ENCODE measurements at regions not wholly inside any gene's neighbourhood (a gene's known extent, or its start where the extent isn't known, plus 50 kb on each side); places are given as distances from the start of the nearest gene placed in this dataset.

GRCh38 chr2:120442923-120443571 lies 97.1 kb downstream of the INHBB start:
- peak in 10 of 35 experiments; percentile 5 to 38 (median 12) for DNase-seq
- Mint-ChIP-seq H3K27ac (no peak overlapping the region), H3K36me3 (no peaks in the 10 kb centered on the region), H3K4me3 (peak overlapping the region; percentile 60 to 74 (median 62)), H3K27me3 (peaks cover 47 to 57% of the 10 kb centered on the region in 2 donors), H3K4me1 (peaks cover 6 to 12% (median 6%) of the 10 kb centered on the region in 3 donors), H3K9me3 (no peaks in the 10 kb centered on the region)
- WGBS (ENCODE audit: insufficient coverage), result 19% methylated on average over 50 of the region's 50 CpGs
- H3K36me3 ChIP-seq (ENCODE audit: control insufficient read depth in 2 of 2, extremely low read depth in 1 of 2, insufficient read depth in 1 of 2, low read length in 1 of 2), result no peaks in the 10 kb centered on the region
- POLR2A ChIA-PET, result no interaction called here
- CTCF ChIA-PET, result interaction anchor here (0.6 kb wide), 3 partner anchors 421 to 1115 kb away, joined by 3 to 4 read pairs (median 3); no protein-coding TSS in a partner anchor
- no peaks in the 10 kb centered on the region for H3K9me3 ChIP-seq
- ATAC-seq (replicated peaks in 1 of 4), result peak; percentile 53 to 81 (median 74)
- peaks cover 16 to 64% of the 10 kb centered on the region in 2 experiments for H3K27me3 ChIP-seq (replicated peaks in 1 of 2; ENCODE audit: control insufficient read depth in 2 of 2, extremely low read depth in 1 of 2, insufficient read depth in 2 of 2, low read length in 1 of 2)
- H3K4me3 ChIP-seq (ENCODE audit: control insufficient read depth in 1 of 2, extremely low read depth in 1 of 2, low read length in 1 of 2), result peak overlapping the region; percentile 17 to 62
- no peak overlapping the region for H3K27ac ChIP-seq (ENCODE audit: low read length)
- H3K4me1 ChIP-seq (ENCODE audit: control insufficient read depth in 1 of 2, extremely low read depth in 1 of 2, insufficient read depth in 2 of 2, low read length in 2 of 2), result peaks cover 2 to 13% of the 10 kb centered on the region in 2 experiments

DNA sequence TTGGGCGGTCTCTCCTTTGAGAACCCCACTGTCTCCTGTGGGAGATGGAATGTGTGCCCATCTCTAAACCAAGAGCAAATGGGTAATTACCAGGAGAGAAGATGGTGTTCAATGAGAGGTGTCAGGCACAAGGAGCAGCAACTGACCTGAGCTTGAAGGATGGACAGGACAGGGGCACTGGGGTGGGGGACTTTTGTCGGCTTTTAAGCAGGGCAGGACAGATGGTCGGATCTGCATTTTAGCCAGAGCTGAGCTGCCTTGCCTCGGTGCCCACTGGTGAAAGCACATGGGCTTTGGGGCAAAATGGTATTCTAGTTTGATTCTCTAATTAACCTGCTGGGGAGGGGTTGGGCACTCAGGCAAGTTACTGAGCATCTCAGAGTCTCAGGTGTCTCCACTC lies 98.0 kb downstream of the INHBB start:
- ChIA-PET POLR2A (no interaction called here), CTCF (no interaction called here)
- Histone ChIP-seq H3K36me3 (ENCODE audit: control insufficient read depth in 2 of 2, extremely low read depth in 1 of 2, insufficient read depth in 1 of 2, low read length in 1 of 2) (no peaks in the 10 kb centered on the region), H3K4me1 (ENCODE audit: control insufficient read depth in 1 of 2, extremely low read depth in 1 of 2, insufficient read depth in 2 of 2, low read length in 2 of 2) (peaks cover 2 to 13% of the 10 kb centered on the region in 2 experiments), H3K27me3 (replicated peaks in 1 of 2; ENCODE audit: control insufficient read depth in 2 of 2, extremely low read depth in 1 of 2, insufficient read depth in 2 of 2, low read length in 1 of 2) (peaks cover 16 to 58% of the 10 kb centered on the region in 2 experiments), H3K27ac (ENCODE audit: low read length) (no peak overlapping the region), H3K9me3 (no peaks in the 10 kb centered on the region), H3K4me3 (ENCODE audit: control insufficient read depth in 1 of 2, extremely low read depth in 1 of 2, low read length in 1 of 2) (no peak overlapping the region)
- H3K36me3 Mint-ChIP-seq, result no peaks in the 10 kb centered on the region
- peaks cover 44 to 53% of the 10 kb centered on the region in 2 donors for H3K27me3 Mint-ChIP-seq
- 92% methylated on average over 3 of the region's 4 CpGs for WGBS (ENCODE audit: insufficient coverage)
- no peak for DNase-seq
- peak overlapping the region in 1 of 3 donors; percentile 74 for H3K4me3 Mint-ChIP-seq
- H3K27ac Mint-ChIP-seq, result no peak overlapping the region
- peaks cover 6 to 12% (median 6%) of the 10 kb centered on the region in 3 donors for H3K4me1 Mint-ChIP-seq
- ATAC-seq (replicated peaks in 1 of 4), result no peak
- no peaks in the 10 kb centered on the region for H3K9me3 Mint-ChIP-seq

DNA sequence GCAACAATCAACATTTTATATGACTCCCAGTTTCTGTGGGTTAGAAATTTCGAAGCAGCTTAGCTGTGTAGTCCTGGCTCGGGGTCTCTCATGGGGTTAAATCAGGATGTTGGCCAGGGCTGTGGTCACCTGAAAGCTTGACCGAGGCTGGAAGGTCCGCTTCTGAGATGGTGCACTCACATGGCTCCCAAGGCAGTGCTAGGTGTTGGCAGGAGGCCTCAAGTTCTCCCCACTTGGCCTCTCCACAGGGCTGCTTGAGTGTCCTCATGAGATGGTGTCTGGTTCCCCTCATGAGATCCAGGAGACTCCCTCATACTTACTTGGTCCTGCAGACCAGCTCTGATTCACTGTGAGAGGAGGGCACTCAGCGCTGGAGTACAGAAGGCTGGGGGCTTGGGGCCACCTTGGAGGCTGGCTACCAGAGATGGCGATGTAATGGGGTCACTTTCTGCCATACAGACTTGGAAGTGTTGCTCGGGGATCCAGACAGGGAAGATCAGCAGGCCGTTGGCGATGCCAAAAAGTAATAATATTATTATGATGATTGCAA lies 98.8 kb downstream of the INHBB start:
- Histone ChIP-seq H3K4me1 (ENCODE audit: control insufficient read depth in 1 of 2, extremely low read depth in 1 of 2, insufficient read depth in 2 of 2, low read length in 2 of 2) (peaks cover 2 to 13% of the 10 kb centered on the region in 2 experiments), H3K4me3 (ENCODE audit: control insufficient read depth in 1 of 2, extremely low read depth in 1 of 2, low read length in 1 of 2) (no peak overlapping the region), H3K36me3 (ENCODE audit: control insufficient read depth in 2 of 2, extremely low read depth in 1 of 2, insufficient read depth in 1 of 2, low read length in 1 of 2) (no peaks in the 10 kb centered on the region), H3K9me3 (no peaks in the 10 kb centered on the region), H3K27me3 (replicated peaks in 1 of 2; ENCODE audit: control insufficient read depth in 2 of 2, extremely low read depth in 1 of 2, insufficient read depth in 2 of 2, low read length in 1 of 2) (peaks cover 16 to 64% of the 10 kb centered on the region in 2 experiments), H3K27ac (ENCODE audit: low read length) (no peak overlapping the region)
- Mint-ChIP-seq H3K36me3 (no peaks in the 10 kb centered on the region), H3K27me3 (peaks cover 36 to 53% of the 10 kb centered on the region in 2 donors), H3K4me3 (no peak overlapping the region), H3K9me3 (no peaks in the 10 kb centered on the region), H3K4me1 (peaks cover 6 to 12% (median 6%) of the 10 kb centered on the region in 3 donors), H3K27ac (no peak overlapping the region)
- CTCF ChIA-PET, result no interaction called here
- POLR2A ChIA-PET, result no interaction called here
- WGBS (ENCODE audit: insufficient coverage), result 93% methylated on average over 2 of the region's 9 CpGs
- ATAC-seq (replicated peaks in 1 of 4) (no peak), DNase-seq (no peak)

DNA sequence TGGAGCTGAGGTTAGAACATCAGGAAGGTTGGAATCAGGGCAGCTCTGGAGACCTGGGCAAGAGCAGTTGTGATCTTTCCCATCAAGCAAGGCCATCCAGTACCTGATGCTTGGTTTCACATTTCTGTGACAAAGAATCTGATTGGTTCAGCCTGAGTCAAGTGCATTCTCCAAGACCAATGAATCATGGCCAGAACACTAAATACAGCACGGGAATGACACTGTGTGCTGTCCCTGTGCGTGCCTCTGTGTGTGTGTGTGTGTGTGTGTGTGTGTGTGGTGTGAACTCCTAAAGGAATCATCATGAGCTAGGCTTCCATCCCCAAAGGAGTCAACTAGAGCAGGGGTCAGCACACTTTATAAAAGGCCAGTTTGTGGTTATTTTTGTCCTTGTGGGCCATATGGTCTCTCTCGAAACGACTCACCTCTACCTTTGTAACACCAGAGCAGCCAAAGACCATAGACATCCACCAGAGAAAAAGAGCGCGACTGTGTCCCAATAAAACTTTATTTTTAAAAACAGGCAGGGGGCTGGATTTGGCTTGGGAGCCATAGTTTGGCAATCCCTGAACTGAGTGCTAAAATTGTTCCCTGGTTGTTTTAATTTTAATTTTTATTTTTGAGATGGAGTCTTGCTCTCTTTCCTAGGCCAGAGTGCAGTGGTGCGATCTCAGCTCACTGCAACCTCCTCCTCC lies 99.7 kb downstream of the INHBB start:
- H3K27ac Mint-ChIP-seq, result no peak overlapping the region
- no peaks in the 10 kb centered on the region for H3K36me3 ChIP-seq (ENCODE audit: control insufficient read depth in 2 of 2, extremely low read depth in 1 of 2, insufficient read depth in 1 of 2, low read length in 1 of 2)
- ATAC-seq (replicated peaks in 1 of 4) (no peak), DNase-seq (no peak)
- ChIA-PET CTCF (interaction anchor here in 1 of 2 donors (0.5 kb wide), 1 partner anchor 286 kb away, joined by 5 read pairs; no protein-coding TSS in a partner anchor), POLR2A (no interaction called here)
- H3K9me3 Mint-ChIP-seq, result no peaks in the 10 kb centered on the region
- H3K4me3 ChIP-seq (ENCODE audit: control insufficient read depth in 1 of 2, extremely low read depth in 1 of 2, low read length in 1 of 2), result no peak overlapping the region
- peaks cover 16 to 66% of the 10 kb centered on the region in 2 experiments for H3K27me3 ChIP-seq (replicated peaks in 1 of 2; ENCODE audit: control insufficient read depth in 2 of 2, extremely low read depth in 1 of 2, insufficient read depth in 2 of 2, low read length in 1 of 2)
- H3K9me3 ChIP-seq, result no peaks in the 10 kb centered on the region
- H3K36me3 Mint-ChIP-seq, result no peaks in the 10 kb centered on the region
- no CpG with 5 or more reads among the region's 7 CpGs for WGBS (ENCODE audit: insufficient coverage)
- H3K27me3 Mint-ChIP-seq, result peaks cover 28 to 47% of the 10 kb centered on the region in 2 donors
- no peak overlapping the region for H3K4me3 Mint-ChIP-seq
- peaks cover 6 to 12% (median 6%) of the 10 kb centered on the region in 3 donors for H3K4me1 Mint-ChIP-seq
- no peak overlapping the region for H3K27ac ChIP-seq (ENCODE audit: low read length)
- peaks cover 2 to 13% of the 10 kb centered on the region in 2 experiments for H3K4me1 ChIP-seq (ENCODE audit: control insufficient read depth in 1 of 2, extremely low read depth in 1 of 2, insufficient read depth in 2 of 2, low read length in 2 of 2)

- Histone ChIP-seq H3K4me1 (ENCODE audit: control insufficient read depth in 1 of 2, extremely low read depth in 1 of 2, insufficient read depth in 2 of 2, low read length in 2 of 2) (peaks cover 2 to 13% of the 10 kb centered on the region in 2 experiments), H3K27me3 (replicated peaks in 1 of 2; ENCODE audit: control insufficient read depth in 2 of 2, extremely low read depth in 1 of 2, insufficient read depth in 2 of 2, low read length in 1 of 2) (peaks cover 13 to 64% of the 10 kb centered on the region in 2 experiments), H3K27ac (ENCODE audit: low read length) (no peak overlapping the region), H3K36me3 (ENCODE audit: control insufficient read depth in 2 of 2, extremely low read depth in 1 of 2, insufficient read depth in 1 of 2, low read length in 1 of 2) (no peaks in the 10 kb centered on the region), H3K4me3 (ENCODE audit: control insufficient read depth in 1 of 2, extremely low read depth in 1 of 2, low read length in 1 of 2) (no peak overlapping the region), H3K9me3 (no peaks in the 10 kb centered on the region)
- DNase-seq (no peak), ATAC-seq (replicated peaks in 1 of 4) (no peak)
- Mint-ChIP-seq H3K9me3 (no peaks in the 10 kb centered on the region), H3K4me3 (no peak overlapping the region), H3K36me3 (no peaks in the 10 kb centered on the region), H3K27me3 (peaks cover 20 to 43% of the 10 kb centered on the region in 2 donors), H3K27ac (no peak overlapping the region), H3K4me1 (peaks cover 6 to 12% (median 6%) of the 10 kb centered on the region in 3 donors)
- ChIA-PET CTCF (interaction anchor here in 1 of 2 donors (0.5 kb wide), 1 partner anchor 285 kb away, joined by 5 read pairs; no protein-coding TSS in a partner anchor), POLR2A (no interaction called here)
- WGBS (ENCODE audit: insufficient coverage), result 85% methylated on average over 10 of the region's 14 CpGs
Measured at GRCh38 chr2:120446236-120447126, 100.5 kb downstream of the INHBB start.

Data from T-cell (primary cell).